Mesendoderm (in vitro differentiated cells): ENCODE measurements at regions not wholly inside any gene's neighbourhood (a gene's known extent, or its start where the extent isn't known, plus 50 kb on each side); places are given as distances from the start of the nearest gene placed in this dataset.
"Not testable (repeated sequence)": the region's sequence is repeated elsewhere in the genome, so short reads cannot be mapped to it uniquely, and the experiment has no call there.

Source experiments
- DNase-seq: peaks from one replicate; pipeline ENCODE4 v3.0.0; 2013
- H2AK5ac ChIP-seq: 2 replicates; pipeline ENCODE4 v1.6.1; 2013; ENCODE audit warnings: low read length, inconsistent platforms
- H2BK120ac ChIP-seq: 2 replicates; pipeline ENCODE4 v1.6.1; 2013; ENCODE audit warnings: low read depth, mild to moderate bottlenecking, low read length, moderate library complexity, mixed read lengths
- H2BK15ac ChIP-seq: replicated peaks from 2 replicates; pipeline ENCODE4 v1.6.1; 2013; ENCODE audit warnings: low read depth, mild to moderate bottlenecking, moderate library complexity
- H2BK5ac ChIP-seq: 2 replicates; pipeline ENCODE4 v1.6.1; 2013; ENCODE audit warnings: low read length, inconsistent platforms
- H3K18ac ChIP-seq: 2 replicates; pipeline ENCODE4 v1.6.1; 2013; ENCODE audit warnings: mild to moderate bottlenecking, low read length, mixed read lengths
- H3K23ac ChIP-seq: one replicate; pipeline ENCODE4 v1.6.1; 2013; ENCODE audit warnings: low read length
- H3K27ac ChIP-seq: 2 replicates; pipeline ENCODE4 v1.5.1; 2013; ENCODE audit warnings: low read depth, mild to moderate bottlenecking, inconsistent platforms, low read length, moderate library complexity
- H3K27me3 ChIP-seq: 2 replicates; pipeline ENCODE4 v1.6.1; 2013; ENCODE audit warnings: low read length, control low read depth, mild to moderate bottlenecking, inconsistent platforms; ENCODE audit not compliant: insufficient read depth, poor library complexity
- H3K36me3 ChIP-seq: 2 replicates; pipeline ENCODE4 v1.6.1; 2013; ENCODE audit warnings: low read length, inconsistent platforms; ENCODE audit not compliant: control insufficient read depth, insufficient read depth
- H3K4ac ChIP-seq: one replicate; pipeline ENCODE4 v1.6.1; 2013; ENCODE audit warnings: low read depth, mild to moderate bottlenecking, low read length, moderate library complexity
- H3K4me1 ChIP-seq: 2 replicates; pipeline ENCODE4 v1.6.1; 2013; ENCODE audit warnings: low read depth, low read length, inconsistent platforms; ENCODE audit not compliant: control insufficient read depth
- H3K4me2 ChIP-seq: 2 replicates; pipeline ENCODE4 v1.6.1; 2013; ENCODE audit warnings: low read length
- H3K4me3 ChIP-seq: 2 replicates; pipeline ENCODE4 v1.5.1; 2013; ENCODE audit warnings: mild to moderate bottlenecking, low read length
- H3K56ac ChIP-seq: one replicate; pipeline ENCODE4 v1.6.1; 2013; ENCODE audit warnings: low read length
- H3K79me1 ChIP-seq: 2 replicates; pipeline ENCODE4 v1.6.1; 2013; ENCODE audit warnings: low read length, inconsistent platforms
- H3K79me2 ChIP-seq: 2 replicates; pipeline ENCODE4 v1.6.1; 2013; ENCODE audit warnings: mild to moderate bottlenecking, low read length; ENCODE audit not compliant: control insufficient read depth, insufficient read depth
- H3K9ac ChIP-seq: 2 replicates; pipeline ENCODE4 v1.6.1; 2013; ENCODE audit warnings: low read length, inconsistent platforms
- H4K5ac ChIP-seq: one replicate; pipeline ENCODE4 v1.6.1; 2013; ENCODE audit warnings: low read length
- H4K8ac ChIP-seq: one replicate; pipeline ENCODE4 v1.6.1; 2013; ENCODE audit warnings: low read depth, mild to moderate bottlenecking, control low read depth, low read length, moderate library complexity
- WGBS: extraction: QIAGEN DNeasy Blood & Tissue Kit; methylation state at CpG from one replicate; pipeline ENCODE4 v1.1.7; 2013; ENCODE audit warnings: low lambda C conversion rate, missing lambda C conversion rate; ENCODE audit not compliant: insufficient coverage; ENCODE audit errors: extremely low coverage; 5-methylcytosine and 5-hydroxymethylcytosine counted together

DNA sequence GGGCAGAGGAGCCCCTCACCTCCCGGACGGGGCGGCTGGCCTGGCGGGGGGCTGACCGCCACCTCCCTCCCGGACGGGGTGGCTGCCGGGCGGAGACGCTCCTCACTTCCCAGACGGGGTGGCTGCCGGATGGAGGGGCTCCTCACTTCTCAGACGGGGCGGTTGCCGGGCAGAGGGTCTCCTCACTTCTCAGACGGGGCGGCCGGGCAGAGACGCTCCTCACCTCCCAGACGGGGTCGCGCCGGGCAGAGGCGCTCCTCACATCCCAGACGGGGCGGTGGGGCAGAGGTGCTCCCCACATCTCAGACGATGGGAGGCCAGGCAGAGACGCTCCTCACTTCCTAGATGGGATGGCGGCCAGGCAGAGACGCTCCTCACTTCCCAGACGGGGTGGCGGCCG is 1615.9 kb upstream of the C9orf72 start:
- not testable (repeated sequence) for H3K27me3 ChIP-seq, H3K36me3 ChIP-seq, H3K79me1 ChIP-seq, H4K5ac ChIP-seq, H2BK120ac ChIP-seq, H3K4ac ChIP-seq, H3K4me1 ChIP-seq, H3K18ac ChIP-seq, H3K56ac ChIP-seq, H2BK5ac ChIP-seq, H3K79me2 ChIP-seq, H3K27ac ChIP-seq, H3K4me3 ChIP-seq, H2BK15ac ChIP-seq, H2AK5ac ChIP-seq, H3K9ac ChIP-seq, H3K4me2 ChIP-seq, H3K23ac ChIP-seq, DNase-seq, H4K8ac ChIP-seq
- no CpG with 5 or more reads among the region's 33 CpGs for WGBS

DNA sequence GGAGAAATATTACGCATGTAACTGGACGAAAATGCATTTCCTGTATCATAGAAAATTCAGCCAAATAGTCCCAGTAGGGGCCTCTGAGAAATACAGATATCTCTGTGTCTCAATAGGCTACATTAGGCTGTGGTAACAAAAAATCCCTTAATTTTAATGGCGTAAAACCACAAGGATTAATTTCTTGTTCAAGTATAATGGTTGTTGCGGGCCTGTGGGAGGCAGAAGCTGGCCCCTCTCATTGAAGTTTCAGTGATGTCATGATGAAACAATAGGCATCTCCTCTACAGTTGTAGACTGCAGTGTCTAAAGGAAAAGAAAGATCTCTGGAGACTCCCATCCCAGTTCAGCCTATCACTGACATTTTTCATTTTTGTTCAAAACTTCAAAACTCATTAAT is 1625.6 kb upstream of the C9orf72 start:
- WGBS = no CpG with 5 or more reads among the region's 4 CpGs
- Histone ChIP-seq H3K4me1 (no peaks in the 10 kb centered on the region), H3K36me3 (no peaks in the 10 kb centered on the region), H3K27ac (no peak overlapping the region), H3K23ac (no peak overlapping the region), H3K4ac (no peak overlapping the region), H3K4me3 (no peak overlapping the region), H3K56ac (no peak overlapping the region), H3K4me2 (no peak overlapping the region), H4K5ac (no peak overlapping the region), H3K79me2 (no peaks in the 10 kb centered on the region), H2BK120ac (no peak overlapping the region), H2AK5ac (no peak overlapping the region), H3K18ac (no peak overlapping the region), H3K27me3 (no peaks in the 10 kb centered on the region), H2BK5ac (no peak overlapping the region), H4K8ac (no peak overlapping the region), H3K9ac (no peak overlapping the region), H2BK15ac (no peak overlapping the region), H3K79me1 (no peaks in the 10 kb centered on the region)
- no peak for DNase-seq

DNA sequence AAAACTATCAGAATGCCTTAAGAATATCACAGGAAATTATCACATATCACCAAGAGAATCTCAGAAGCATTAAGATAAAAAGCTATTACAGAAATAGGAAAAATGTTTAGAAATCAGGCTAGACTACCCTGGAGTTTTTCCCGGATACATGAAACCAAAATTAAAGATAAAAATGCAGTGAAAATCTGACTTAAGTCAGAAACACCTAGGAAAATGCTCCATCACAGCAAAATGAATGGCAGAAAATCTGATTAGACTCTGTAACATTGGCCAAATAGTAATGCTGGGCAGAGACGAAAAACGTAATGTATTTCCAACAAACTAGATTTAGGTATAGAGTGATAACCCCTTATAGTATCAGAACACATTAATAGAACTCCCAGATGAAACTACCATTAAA is 1626.7 kb upstream of the C9orf72 start:
- no peak overlapping the region for H3K4ac ChIP-seq
- no CpG with 5 or more reads among the region's 3 CpGs for WGBS
- no peak overlapping the region for H4K8ac ChIP-seq
- no peak overlapping the region for H3K27ac ChIP-seq
- no peaks in the 10 kb centered on the region for H3K79me2 ChIP-seq
- H3K27me3 ChIP-seq = no peaks in the 10 kb centered on the region
- H2BK120ac ChIP-seq = no peak overlapping the region
- H2BK15ac ChIP-seq = no peak overlapping the region
- H2BK5ac ChIP-seq = no peak overlapping the region
- H3K4me3 ChIP-seq = no peak overlapping the region
- H3K23ac ChIP-seq = no peak overlapping the region
- no peaks in the 10 kb centered on the region for H3K36me3 ChIP-seq
- no peak overlapping the region for H3K18ac ChIP-seq
- no peak overlapping the region for H2AK5ac ChIP-seq
- H4K5ac ChIP-seq = no peak overlapping the region
- no peaks in the 10 kb centered on the region for H3K4me1 ChIP-seq
- H3K79me1 ChIP-seq = no peaks in the 10 kb centered on the region
- H3K4me2 ChIP-seq = no peak overlapping the region
- no peak overlapping the region for H3K56ac ChIP-seq
- H3K9ac ChIP-seq = no peak overlapping the region
- no peak for DNase-seq

DNA sequence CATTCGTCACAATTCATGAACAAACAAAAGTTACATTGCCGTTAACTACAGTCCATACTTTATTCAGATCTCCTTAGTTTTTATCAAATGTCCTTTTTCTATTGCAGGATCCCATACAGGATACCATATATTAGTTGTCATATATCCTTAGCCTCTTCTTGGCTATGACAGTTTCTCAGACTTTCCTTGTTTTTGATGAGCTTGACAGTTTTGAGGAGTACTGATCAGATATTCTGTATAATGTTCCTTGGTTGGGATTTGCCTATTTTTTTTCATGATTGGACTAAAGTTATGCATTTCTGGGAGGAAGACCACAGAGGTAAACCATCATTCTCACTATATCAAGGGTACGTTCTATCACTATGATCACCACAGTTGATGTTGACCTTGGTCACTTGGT is 1627.4 kb upstream of the C9orf72 start:
- Histone ChIP-seq H2BK15ac (no peak overlapping the region), H4K5ac (no peak overlapping the region), H3K27me3 (no peaks in the 10 kb centered on the region), H2BK5ac (no peak overlapping the region), H3K4me2 (no peak overlapping the region), H3K56ac (no peak overlapping the region), H3K23ac (no peak overlapping the region), H3K79me2 (no peaks in the 10 kb centered on the region), H4K8ac (no peak overlapping the region), H3K18ac (no peak overlapping the region), H2AK5ac (no peak overlapping the region), H3K4me1 (no peaks in the 10 kb centered on the region), H3K4me3 (no peak overlapping the region), H2BK120ac (no peak overlapping the region), H3K36me3 (no peaks in the 10 kb centered on the region), H3K4ac (no peak overlapping the region), H3K9ac (no peak overlapping the region), H3K27ac (no peak overlapping the region), H3K79me1 (no peaks in the 10 kb centered on the region)
- DNase-seq = no peak
- no CpG with 5 or more reads among the region's 3 CpGs for WGBS

DNA sequence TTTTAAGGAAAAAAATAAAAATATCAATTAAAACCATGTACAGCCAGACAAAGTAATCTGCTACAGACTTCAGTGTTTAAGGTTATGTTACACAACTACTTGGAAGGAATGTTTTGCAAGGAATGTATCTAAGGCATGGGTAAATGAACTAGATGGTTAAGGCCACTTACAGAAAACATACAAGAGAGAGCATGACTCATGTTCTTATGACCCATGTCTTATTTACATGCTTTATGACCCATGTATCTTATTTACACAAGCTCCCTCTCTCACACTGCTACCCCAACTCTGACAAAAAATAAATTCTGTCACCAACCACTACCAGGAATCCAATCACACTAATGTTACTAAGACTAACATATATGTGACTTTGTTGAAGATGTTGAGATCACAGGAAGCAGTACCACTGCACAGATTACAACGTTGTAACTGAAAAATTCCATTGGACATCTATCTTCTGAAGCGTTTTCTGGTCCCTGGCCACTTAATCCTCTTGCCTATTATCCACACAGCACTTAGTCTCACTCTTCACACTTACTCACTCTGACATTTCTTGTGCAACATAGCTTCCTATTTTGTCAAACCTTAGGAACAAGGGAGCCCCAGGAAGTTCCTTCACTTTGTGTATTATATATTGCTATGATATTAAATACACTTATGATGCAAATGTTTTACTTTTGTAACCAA is 1630.1 kb upstream of the C9orf72 start:
- no peak for DNase-seq
- Histone ChIP-seq H3K4me2 (no peak overlapping the region), H4K8ac (no peak overlapping the region), H3K27ac (no peak overlapping the region), H2BK120ac (no peak overlapping the region), H2AK5ac (no peak overlapping the region), H3K36me3 (no peaks in the 10 kb centered on the region), H3K9ac (no peak overlapping the region), H3K4ac (no peak overlapping the region), H3K27me3 (no peaks in the 10 kb centered on the region), H3K18ac (no peak overlapping the region), H2BK15ac (no peak overlapping the region), H3K4me3 (no peak overlapping the region), H4K5ac (no peak overlapping the region), H2BK5ac (no peak overlapping the region), H3K56ac (no peak overlapping the region), H3K79me2 (no peaks in the 10 kb centered on the region), H3K4me1 (no peaks in the 10 kb centered on the region), H3K23ac (no peak overlapping the region), H3K79me1 (no peaks in the 10 kb centered on the region)
- WGBS = no CpG with 5 or more reads among the region's 2 CpGs

DNA sequence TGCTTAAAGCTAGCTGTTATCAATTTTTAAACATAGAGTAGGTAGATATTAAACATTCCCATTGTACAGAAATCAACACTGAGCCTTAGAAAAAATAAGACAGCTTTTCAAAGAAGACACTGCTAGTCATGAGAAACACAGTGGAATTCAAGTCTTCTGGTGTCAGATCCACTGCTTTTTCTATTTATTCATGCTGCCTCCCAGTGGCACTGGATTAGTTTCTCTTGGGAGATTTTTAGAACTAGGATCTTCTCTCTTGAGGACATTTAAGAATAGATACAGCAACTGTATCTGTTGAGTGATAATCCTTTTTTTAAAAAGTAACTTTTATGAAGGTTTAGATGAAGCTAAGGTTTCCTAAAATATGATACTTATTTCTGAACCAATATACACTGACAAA is 1635.4 kb upstream of the C9orf72 start:
- no peak overlapping the region for H2BK5ac ChIP-seq
- H3K9ac ChIP-seq = no peak overlapping the region
- no peaks in the 10 kb centered on the region for H3K79me2 ChIP-seq
- no peak overlapping the region for H4K8ac ChIP-seq
- DNase-seq = no peak
- H3K79me1 ChIP-seq = no peaks in the 10 kb centered on the region
- H3K4me1 ChIP-seq = no peaks in the 10 kb centered on the region
- H4K5ac ChIP-seq = no peak overlapping the region
- no peak overlapping the region for H2BK15ac ChIP-seq
- H3K18ac ChIP-seq = no peak overlapping the region
- H3K4me3 ChIP-seq = no peak overlapping the region
- H3K27ac ChIP-seq = no peak overlapping the region
- H3K36me3 ChIP-seq = no peaks in the 10 kb centered on the region
- H2AK5ac ChIP-seq = no peak overlapping the region
- no peak overlapping the region for H3K56ac ChIP-seq
- H3K4me2 ChIP-seq = no peak overlapping the region
- H3K27me3 ChIP-seq = no peaks in the 10 kb centered on the region
- no peak overlapping the region for H3K4ac ChIP-seq
- H3K23ac ChIP-seq = no peak overlapping the region
- no peak overlapping the region for H2BK120ac ChIP-seq
